Suprapubic skin (tissue), 4 donors: ENCODE measurements at regions not wholly inside any gene's neighbourhood (a gene's known extent, or its start where the extent isn't known, plus 50 kb on each side); places are given as distances from the start of the nearest gene placed in this dataset.

Experiments used
- CTCF ChIP-seq, 2 donors: fragments of 200-600 bp in 1 of 2; fragments of 450-650 bp in 1 of 2; sonication (generic) in 1 of 2; IDR thresholded peaks; one replicate each; pipeline ENCODE4 v1.5.1; 2016 to 2019; ENCODE audit warnings: antibody characterized with exemption in 2 of 2, mild to moderate bottlenecking in 1 of 2, moderate library complexity in 1 of 2
- EP300 ChIP-seq: sonication (generic); formaldehyde crosslinking; IDR thresholded peaks from one replicate; pipeline ENCODE4 v1.6.1; 2017; ENCODE audit warnings: antibody characterized with exemption
- POLR2A ChIP-seq, 2 donors: fragments of 450-650 bp; IDR thresholded peaks; one replicate each; pipeline ENCODE4 v1.6.1; 2017; ENCODE audit warnings: antibody characterized with exemption in 2 of 2, mild to moderate bottlenecking in 2 of 2, moderate library complexity in 2 of 2
- POLR2AphosphoS5 ChIP-seq, 3 donors: sonication (generic); formaldehyde crosslinking; IDR thresholded peaks; one replicate each; pipeline ENCODE4 v1.6.1; 2017; ENCODE audit warnings: antibody characterized with exemption in 3 of 3

DNA sequence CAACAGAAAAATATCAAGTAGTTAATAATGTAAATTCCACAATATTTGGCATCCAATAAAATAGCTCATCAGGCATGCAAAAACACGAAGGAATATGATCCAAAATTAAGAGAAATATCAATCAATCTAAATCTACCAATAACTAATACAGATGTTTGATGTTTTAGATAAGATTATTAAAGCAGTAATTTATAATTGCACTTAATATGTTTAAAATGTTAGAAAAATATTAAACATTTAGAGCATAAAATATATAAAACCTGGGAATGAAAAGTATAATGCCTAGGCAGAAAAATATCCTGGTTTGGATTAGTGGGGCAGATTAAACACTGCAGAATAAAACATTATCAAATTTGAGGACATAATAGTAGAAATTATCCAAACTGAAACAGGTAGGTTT, 879.9 kb downstream of the FAM181B start:
- no peak for TF ChIP-seq CTCF (IDR thresholded peaks at IDR 0.05)
- no peak for TF ChIP-seq POLR2A (IDR thresholded peaks at IDR 0.05)
- TF ChIP-seq POLR2AphosphoS5 (IDR thresholded peaks at IDR 0.05): no peak
- TF ChIP-seq EP300: no peak
